Hindlimb muscle (tissue), 1 donor: ENCODE measurements at regions not wholly inside any gene's neighbourhood (a gene's known extent, or its start where the extent isn't known, plus 50 kb on each side); places are given as distances from the start of the nearest gene placed in this dataset.
"Not testable (repeated sequence)": the region's sequence is repeated elsewhere in the genome, so short reads cannot be mapped to it uniquely, and the experiment has no call there.

Source experiments
- DNase-seq: peaks from one replicate; pipeline ENCODE4 v3.0.0-alpha.2; 2013

- DNase-seq = peak; percentile 47
Measured at GRCh38 chr2:192687015-192687414, 492.3 kb upstream of the TMEFF2 start.

- DNase-seq = not testable (repeated sequence)
Measured at GRCh38 chr2:192682511-192682910, 487.8 kb upstream of the TMEFF2 start.

GRCh38 chr2:192675681-192676080 lies 480.9 kb upstream of the TMEFF2 start:
- DNase-seq = no peak

GRCh38 chr2:192669505-192670091 lies 474.9 kb upstream of the TMEFF2 start:
- no peak for DNase-seq

- not testable (repeated sequence) for DNase-seq
Measured at GRCh38 chr2:192660555-192660954, 465.8 kb upstream of the TMEFF2 start.

- no peak for DNase-seq
Measured at GRCh38 chr2:192657362-192657761, 462.6 kb upstream of the TMEFF2 start.

- no peak for DNase-seq
Measured at GRCh38 chr2:192655916-192656315, 461.2 kb upstream of the TMEFF2 start.

GRCh38 chr2:192645811-192646598 lies 451.3 kb upstream of the TMEFF2 start:
- no peak for DNase-seq

GRCh38 chr2:192634557-192634956 lies 439.8 kb upstream of the TMEFF2 start:
- no peak for DNase-seq

GRCh38 chr2:192628017-192628416 lies 433.3 kb upstream of the TMEFF2 start:
- DNase-seq = no peak

GRCh38 chr2:192615105-192615504 lies 420.4 kb upstream of the TMEFF2 start:
- DNase-seq = no peak

GRCh38 chr2:192604295-192604694 lies 409.6 kb upstream of the TMEFF2 start:
- DNase-seq = no peak

GRCh38 chr2:192598649-192599048 lies 403.9 kb upstream of the TMEFF2 start:
- not testable (repeated sequence) for DNase-seq

GRCh38 chr2:192593561-192593960 lies 398.8 kb upstream of the TMEFF2 start:
- DNase-seq = no peak

- no peak for DNase-seq
Measured at GRCh38 chr2:192591617-192592016, 396.9 kb upstream of the TMEFF2 start.

- no peak for DNase-seq
Measured at GRCh38 chr2:192585418-192585817, 390.7 kb upstream of the TMEFF2 start.

- peak; percentile 26 for DNase-seq
Measured at GRCh38 chr2:192584976-192585375, 390.2 kb upstream of the TMEFF2 start.

- no peak for DNase-seq
Measured at GRCh38 chr2:192579965-192580700, 385.4 kb upstream of the TMEFF2 start.

GRCh38 chr2:192578780-192579179 lies 384.0 kb upstream of the TMEFF2 start:
- DNase-seq = no peak

GRCh38 chr2:192577706-192578105 lies 383.0 kb upstream of the TMEFF2 start:
- DNase-seq = no peak

GRCh38 chr2:192574552-192574951 lies 379.8 kb upstream of the TMEFF2 start:
- DNase-seq = no peak

GRCh38 chr2:192571636-192572035 lies 376.9 kb upstream of the TMEFF2 start:
- no peak for DNase-seq

- DNase-seq = no peak
Measured at GRCh38 chr2:192570788-192571187, 376.1 kb upstream of the TMEFF2 start.

GRCh38 chr2:192566863-192567262 lies 372.1 kb upstream of the TMEFF2 start:
- DNase-seq = no peak
